ENCODE measurements at regions not wholly inside any gene's neighbourhood (a gene's known extent, or its start where the extent isn't known, plus 50 kb on each side); places are given as distances from the start of the nearest gene placed in this dataset.

DNA sequence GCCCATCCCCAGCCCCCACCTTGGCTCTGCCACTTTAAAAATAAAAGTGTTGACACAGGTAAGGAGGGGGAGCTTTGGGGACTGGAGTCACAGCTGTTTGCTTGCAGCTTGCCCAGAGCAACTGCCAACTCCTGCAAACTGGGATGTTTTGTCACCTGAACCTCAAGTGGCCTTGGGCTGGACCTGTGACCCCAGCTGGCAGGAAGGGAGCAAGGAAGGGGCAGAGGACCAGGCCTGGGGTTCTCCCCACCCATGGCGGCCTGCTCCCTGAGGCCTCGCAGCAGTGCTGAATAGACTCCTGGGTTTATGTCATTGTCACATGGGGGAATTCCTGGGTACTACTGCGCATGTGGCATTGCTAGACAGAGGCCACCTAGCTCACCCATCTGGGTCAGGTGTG is 246.9 kb upstream of the TLE3 start:
- TF ChIP-seq, protein P1, sequence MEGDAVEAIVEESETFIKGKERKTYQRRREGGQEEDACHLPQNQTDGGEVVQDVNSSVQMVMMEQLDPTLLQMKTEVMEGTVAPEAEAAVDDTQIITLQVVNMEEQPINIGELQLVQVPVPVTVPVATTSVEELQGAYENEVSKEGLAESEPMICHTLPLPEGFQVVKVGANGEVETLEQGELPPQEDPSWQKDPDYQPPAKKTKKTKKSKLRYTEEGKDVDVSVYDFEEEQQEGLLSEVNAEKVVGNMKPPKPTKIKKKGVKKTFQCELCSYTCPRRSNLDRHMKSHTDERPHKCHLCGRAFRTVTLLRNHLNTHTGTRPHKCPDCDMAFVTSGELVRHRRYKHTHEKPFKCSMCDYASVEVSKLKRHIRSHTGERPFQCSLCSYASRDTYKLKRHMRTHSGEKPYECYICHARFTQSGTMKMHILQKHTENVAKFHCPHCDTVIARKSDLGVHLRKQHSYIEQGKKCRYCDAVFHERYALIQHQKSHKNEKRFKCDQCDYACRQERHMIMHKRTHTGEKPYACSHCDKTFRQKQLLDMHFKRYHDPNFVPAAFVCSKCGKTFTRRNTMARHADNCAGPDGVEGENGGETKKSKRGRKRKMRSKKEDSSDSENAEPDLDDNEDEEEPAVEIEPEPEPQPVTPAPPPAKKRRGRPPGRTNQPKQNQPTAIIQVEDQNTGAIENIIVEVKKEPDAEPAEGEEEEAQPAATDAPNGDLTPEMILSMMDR (IDR thresholded peaks at IDR 0.05): no peak
- no peak for TF ChIP-seq POLR2A (IDR thresholded peaks at IDR 0.05)
